GM21576 (cell line): ENCODE measurements at regions not wholly inside any gene's neighbourhood (a gene's known extent, or its start where the extent isn't known, plus 50 kb on each side); places are given as distances from the start of the nearest gene placed in this dataset.

Source experiments
- ATAC-seq: cut with Tn5 transposase; IDR thresholded peaks from one replicate; pipeline ENCODE4 v1.9.1; 2021; ENCODE audit warnings: mild to moderate bottlenecking, moderate library complexity; ENCODE audit not compliant: unreplicated experiment

DNA sequence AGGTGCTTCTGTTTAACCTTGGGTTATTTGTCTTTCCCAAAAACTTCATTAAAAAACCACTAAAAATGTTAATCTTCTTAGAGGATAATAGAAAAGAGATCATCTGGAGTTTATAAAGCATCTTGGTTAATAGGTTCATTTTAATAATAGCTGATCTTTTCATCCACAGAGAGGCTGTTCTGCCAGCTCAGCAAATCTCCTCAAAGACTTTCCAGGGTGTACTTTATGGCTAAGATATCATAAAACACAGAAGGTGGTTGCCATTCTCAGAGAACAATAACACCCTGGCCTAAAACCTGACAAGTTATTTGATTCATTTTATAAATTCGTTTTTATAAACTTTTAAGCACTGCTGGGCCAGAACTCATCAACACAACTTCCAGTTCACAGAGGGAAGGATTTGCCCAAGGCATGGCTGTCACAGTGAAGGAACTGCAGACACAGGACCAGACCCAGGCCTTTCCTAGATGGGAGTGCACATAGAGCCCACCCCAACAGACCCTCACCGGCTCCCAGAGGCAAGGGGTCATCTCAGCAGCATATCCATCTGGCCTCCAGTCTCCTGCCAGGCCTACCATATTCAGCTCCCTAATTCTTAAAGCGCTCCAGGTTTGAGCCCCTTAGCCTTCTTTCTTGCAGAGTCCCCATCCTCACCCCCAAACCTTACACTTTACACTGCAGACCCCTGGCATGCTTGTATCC lies 203.4 kb upstream of the RAB6C start:
- ATAC-seq: no peak

DNA sequence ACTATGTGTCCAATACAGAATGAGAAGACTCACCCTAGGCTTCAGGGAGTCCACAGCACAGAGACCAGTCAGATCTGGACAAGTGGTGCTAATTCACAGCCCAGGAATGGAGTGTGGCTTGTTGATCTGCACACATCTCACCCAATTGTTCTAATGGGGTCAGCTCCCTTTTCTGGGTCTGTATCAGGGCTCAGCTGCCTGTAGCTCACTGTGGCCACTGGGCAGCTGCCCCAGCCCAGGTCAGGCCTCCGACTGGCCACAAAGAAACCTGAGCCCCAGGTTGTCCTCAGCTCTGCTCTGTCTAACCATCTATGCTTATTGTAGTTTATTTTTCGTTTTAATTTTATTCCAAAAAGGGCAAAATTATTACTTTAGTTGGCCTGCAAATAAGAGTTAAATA lies 202.3 kb upstream of the RAB6C start:
- no peak for ATAC-seq

DNA sequence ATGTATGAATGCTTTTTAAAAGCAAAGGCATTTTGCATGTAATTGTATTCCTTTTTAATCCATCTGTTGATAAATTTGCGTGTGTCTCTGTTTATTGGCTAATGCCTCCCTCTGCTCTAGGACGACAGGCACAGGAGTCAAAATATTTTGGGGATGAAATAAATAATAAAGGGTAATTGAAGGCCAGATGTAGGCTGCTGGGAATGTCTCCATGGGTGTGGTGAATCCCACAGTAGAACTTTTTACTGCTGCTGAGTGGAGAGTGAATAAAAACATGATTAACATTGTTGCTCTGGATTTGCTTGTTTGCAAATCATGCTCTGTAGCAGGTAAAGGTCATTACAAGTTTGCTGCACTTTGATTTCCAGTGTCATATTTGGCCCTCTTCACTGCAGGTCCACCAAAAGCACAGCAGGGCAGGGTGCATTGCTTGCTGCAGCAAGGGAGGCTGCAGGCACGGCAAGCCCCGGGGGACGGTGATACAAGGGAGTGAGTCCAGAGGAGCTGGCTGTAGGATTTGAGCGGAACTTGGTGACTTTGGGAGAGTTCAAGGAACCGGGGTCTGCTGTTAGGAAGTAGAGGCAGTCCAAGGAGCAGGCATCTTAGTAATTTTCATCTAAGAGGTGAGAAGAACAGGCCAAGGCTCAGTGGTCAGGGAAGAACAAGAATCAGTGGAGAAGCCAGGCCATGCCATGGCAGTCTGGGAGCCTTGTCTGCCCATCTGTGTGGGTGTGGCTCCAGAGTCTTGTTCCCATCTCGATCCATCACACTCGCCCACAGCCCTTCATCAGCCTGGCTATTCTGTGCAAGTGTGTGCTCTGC lies 201.5 kb upstream of the RAB6C start:
- no peak for ATAC-seq

DNA sequence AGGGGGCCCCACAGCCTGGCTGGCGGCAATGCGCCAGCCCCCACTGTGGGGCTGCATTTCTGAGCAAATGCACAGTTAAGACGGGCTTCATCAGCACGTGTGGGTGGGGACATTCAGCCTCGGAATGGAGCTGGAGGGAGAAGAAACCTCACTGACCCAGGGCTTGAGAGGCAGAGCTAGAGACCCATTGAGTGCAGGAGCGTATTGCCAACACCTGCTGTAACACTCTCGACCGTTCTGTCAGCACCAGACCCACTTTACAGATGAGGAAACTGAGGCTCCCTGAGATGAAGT lies 200.9 kb upstream of the RAB6C start:
- ATAC-seq: no peak

DNA sequence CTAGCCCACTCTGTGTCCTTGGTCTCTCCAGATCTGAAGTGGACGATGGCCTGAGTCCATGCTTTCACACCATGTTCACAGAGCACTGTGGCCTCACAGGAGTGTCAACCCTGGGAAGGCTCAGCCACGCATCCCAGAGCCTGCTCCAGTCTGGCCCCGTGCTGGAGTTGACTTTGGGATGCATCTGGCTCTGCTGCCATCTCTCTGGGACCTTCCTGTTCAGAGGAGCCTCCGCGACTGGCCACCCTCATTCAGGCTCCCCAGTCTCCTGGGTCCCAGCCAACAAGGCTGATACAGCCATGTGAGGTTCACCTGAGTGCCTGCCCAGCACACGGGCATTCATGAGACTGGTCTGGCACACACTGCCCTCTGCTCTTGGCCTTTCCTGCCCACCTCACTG lies 199.7 kb upstream of the RAB6C start:
- no peak for ATAC-seq

DNA sequence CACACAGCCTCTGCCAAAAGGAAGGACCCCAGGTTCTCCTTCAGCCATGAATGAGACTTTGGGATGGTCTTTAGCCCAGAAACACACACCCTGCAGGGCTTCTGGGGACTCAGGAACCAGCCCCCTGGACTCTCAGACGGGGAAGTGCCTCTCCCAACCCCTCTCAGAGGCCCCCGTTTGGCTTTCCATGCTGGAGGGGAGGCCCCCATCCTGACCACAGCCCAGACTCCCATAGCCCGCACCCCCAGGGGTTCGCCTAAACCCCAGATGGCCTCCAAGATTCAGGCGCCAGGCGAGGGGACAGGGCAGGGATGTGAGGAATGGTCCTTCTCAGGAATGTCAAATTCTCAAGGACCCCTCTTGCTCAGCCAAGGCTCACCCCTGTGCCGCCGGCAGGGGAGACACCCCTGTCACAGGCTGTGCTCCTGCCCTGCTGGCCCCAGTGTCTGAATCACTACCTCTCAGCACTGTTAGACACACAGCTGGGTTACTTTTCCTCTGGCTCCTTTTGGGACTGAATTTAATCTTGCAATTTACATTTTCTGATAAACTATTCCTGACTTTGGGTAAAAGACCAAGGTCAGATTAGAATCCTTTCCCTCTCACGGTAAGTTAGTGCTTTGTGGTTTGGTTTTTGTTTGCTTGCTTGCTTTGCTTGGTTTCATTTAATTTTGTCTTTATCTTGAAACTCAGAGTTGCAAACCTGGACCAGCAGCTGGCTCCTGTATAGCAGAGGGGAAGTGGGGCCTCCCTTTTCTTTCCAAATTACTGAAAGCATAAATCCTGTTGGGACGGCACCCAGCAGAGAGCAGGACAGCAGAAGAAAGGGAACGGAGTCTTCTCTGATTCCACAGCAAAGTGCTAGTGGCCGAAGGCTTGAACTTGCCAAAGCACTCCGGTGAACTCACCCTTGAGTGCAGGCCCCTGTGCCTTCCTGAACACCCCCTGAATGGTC lies 198.9 kb upstream of the RAB6C start:
- ATAC-seq: no peak

DNA sequence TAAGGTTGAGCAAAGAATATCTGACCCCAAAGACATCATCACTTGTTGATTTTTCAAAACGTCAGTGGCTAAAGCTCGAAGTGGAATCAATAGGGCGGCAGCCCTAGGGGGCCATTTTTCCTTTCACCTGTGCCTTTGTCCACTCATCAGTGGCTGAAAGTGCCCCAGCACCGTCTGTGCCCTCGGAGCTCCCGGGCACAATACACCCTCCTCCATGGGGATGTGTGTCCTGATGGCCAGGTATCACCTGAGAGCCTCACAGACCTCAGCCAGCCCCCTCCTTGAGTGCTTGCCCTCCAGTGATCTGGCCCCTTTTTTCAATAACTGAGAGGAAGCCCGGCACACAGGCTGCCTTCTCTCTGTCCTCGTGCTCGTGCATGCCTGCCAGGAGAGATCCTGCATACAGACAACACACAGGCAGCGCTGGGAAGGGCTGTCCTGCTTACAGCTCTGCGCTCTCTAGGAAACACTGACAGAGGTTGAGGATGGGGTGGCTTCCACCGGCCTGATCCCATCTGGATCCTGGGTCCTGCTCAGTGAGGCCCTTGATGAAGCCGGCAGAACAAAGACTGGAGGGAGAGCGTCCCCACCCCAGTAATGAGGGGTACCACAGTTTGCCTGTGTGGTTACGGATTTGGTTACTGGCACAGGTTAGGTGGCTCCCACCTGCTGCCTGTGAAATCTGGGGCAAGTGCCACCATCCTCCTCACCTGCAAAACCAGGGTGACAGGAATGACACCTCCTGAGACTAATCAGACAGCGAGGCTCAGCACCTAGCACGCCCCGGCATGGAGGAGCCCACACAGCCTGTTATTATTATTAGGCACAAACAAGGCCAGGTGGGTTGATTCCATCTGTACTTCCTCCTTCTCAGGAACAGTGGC lies 197.5 kb upstream of the RAB6C start:
- ATAC-seq: no peak

DNA sequence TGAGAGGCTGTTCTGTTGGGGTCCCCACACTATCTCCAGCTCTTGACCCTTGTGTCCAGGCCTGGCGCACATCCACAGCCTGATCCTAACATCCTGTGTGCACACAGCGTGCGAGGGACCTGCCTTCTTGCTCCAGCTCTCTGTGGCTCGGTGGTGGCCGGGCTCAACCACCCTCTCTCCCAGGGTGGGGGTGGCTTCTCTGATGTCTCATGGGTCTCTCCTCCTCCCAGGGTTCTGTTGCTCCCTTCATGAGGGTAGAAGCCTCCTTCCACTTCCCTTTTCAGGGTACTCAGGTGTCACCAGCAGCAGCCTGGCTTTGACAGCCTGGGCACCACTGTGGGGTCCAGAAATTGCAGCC lies 196.9 kb upstream of the RAB6C start:
- ATAC-seq: no peak

DNA sequence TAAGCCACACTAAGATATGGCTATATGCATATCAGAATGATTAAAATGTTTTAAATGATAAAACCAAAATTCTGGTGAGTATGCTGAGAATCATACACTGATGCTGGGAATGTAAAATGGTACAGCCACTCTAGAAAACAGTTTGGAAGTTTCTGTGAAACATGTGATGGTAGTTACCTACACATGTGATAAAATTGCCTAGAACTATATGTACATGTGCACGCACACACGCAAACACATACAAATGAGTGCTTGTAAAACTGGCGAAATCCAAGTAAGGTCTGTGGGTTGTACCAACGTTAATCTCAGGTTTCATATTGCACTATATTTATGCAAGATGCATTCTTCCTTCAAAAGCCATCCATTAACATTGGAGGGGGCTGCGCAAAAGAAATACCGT lies 195.0 kb upstream of the RAB6C start:
- no peak for ATAC-seq

DNA sequence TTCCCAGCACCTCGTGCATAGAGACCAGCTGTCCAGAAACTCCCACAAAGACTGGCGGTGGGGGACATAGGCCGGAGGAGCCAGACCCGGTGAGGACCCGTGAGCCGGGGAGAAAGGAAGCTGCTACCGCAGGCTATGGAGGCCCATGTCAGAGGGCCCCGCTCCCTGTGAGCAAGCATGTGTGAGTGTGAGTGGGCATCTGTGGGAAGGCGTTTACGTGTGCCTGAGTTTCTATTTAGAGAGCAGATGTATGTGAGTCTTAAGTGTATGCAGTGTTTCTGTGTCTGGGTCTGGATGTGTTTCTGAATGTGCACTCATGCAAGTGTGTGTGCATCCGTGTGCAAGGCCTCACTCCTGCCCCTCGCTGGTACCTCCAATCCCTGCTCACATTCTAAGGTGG lies 187.8 kb upstream of the RAB6C start:
- ATAC-seq: no peak

DNA sequence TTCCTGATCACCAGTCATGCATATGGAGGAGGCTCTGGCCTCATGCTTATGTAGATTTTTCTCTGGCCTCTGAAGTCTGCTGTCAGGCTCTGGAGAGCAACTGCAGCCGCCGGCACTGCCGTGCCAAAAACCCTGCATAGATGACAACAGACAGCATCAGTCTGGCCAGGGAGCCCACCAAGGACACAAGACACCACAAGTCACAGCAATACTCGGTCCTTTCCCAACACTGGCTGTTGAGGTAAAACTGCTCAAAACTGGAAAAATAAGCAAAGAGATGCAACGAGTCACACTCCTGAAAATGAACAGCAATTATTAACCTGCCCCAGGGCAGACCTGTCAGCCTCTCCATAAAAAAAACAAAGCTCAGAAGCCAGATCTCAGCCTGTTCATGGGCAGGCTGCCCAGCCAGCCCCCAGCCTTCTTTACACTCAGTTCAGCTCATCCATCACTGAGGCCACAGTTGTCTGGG lies 186.0 kb upstream of the RAB6C start:
- no peak for ATAC-seq

DNA sequence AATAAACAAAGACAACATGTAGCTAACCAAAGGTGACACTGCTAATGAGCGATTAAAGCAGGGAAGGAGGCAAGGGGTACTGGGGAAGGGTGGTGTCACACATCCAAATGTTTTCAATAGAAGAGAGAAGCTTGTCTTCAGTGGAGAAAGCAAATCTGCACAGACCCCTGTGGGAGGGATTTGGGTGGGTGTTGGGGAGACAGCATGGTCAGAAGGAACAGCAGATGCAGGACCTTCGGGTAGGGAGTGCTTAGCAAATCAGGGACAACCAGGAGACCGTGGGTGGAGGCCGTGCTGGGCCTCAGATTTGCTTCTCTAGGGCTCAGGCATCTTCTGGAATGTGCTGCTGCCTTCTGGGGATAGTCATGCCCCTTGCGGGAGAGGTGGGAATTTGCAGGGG lies 185.3 kb upstream of the RAB6C start:
- ATAC-seq: no peak

DNA sequence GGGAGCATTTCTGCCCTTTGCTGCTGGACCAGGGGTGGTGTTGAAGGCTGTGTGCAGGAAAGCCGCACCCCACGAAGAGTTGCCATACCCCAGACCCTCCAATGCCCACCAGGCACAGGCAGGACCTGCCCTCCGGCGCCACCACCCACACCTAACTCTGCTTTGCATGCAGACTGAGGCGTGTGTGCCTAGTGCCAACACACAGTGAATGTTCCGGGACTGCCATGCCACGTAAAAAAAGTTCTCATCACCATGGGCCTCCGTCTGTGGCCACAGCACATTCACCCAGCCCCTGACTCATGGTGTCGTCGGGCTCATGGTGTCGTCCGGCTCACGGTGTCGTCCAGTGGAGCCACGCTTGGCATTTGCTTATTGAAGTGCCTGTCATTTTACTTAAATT lies 184.9 kb upstream of the RAB6C start:
- no peak for ATAC-seq

DNA sequence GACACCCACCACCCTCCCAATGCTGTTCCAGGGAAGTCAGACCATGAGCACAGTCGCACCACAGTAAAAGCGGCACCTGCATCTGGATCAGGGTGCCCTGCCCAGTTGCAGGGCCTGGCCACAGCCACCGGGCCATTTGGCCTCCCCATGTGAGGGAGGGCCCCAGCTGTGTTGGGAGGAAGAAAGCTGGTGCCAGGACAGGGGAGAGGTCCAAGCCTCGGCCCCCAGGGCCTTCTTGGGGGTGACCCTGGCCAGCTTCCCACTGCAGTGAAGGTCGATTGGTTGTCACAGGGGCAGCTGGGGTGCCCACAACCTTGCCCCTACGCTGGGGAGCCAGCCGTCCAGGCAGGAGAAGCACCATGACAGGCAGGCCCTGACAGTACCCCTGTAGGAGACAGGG lies 183.2 kb upstream of the RAB6C start:
- ATAC-seq: no peak

DNA sequence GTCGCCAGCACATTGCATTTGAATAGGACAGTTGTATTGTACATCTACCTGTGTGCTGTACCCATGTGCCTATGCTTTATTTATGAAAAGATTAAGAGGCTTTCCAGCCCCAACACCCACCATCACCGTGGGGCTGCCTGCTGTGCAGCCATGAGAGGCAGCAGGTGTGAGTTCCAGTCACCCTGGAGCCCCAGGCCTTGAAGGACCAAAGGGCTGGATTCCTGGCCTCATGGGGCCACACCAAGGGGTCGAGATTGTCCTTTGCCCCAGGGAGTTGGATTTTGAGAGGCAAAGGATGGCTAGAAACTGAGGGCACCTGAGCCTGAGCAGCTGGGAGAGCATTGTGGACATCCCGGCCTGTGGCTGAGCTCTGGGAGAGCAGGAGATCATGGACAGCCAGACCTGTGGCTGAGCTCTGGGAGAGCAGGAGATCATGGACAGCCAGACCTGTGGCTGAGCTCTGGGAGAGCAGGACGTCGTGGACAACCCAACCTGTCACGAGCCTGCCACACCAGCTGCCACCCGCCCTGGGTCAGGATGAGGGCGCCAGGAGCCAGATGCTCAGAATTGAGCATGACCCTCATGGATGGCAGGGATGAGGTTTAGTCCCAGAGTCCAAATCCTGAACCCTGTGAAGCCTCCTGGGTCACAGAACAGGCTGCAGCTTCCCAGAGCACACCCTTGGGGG lies 182.5 kb upstream of the RAB6C start:
- no peak for ATAC-seq

DNA sequence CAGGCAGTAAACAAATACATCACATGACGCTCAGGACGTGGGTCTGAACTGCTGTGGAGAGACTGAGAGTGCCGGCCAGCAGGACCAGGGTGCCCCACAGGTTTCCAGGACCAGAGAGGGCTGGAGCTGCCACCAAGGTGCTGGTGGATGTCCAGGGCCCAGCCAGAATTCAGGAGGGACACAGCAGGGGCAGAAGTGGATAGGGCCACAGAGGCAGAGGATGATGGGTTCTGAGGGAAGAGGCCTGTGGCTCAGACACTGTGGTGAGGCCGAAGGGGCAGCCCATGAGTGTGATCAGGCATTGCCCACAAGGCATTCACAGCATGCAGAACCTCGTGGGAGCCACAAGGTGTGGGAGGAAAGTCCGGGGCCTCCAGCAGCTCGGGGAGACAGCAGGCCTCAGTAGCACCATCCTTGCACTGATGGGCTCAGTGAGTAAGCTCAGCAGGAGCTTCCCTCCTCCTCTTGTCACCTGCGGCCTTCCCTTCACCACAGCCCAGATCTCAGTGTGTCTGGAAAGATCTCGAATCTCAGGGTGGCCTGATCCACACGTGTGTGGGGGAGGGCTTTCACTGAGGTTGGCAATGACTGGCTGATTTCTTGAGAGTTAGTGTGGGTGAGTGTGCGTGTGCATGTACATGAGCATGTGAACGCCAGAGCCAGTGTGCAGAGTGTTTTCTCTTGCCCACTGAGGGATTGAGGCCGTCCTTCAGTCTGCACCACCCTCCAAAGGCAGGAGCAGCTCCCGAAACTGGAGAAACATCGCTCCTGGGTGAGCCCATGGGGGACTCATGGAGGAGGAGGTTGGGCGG lies 181.8 kb upstream of the RAB6C start:
- ATAC-seq: no peak

DNA sequence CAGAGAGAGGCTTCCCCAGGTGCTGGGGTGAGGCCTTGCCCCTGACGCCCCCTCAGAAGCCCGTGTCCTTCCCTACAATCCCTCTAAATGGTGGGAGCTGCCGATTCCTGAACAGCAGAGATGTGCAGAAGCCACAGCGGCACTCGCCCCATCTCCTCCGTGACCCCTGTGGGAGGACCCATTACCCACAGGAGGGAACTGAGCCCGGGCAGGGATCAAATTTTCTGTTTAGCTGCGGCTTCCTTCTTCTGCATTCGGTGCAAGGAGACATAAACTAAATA lies 181.2 kb upstream of the RAB6C start:
- ATAC-seq: no peak

DNA sequence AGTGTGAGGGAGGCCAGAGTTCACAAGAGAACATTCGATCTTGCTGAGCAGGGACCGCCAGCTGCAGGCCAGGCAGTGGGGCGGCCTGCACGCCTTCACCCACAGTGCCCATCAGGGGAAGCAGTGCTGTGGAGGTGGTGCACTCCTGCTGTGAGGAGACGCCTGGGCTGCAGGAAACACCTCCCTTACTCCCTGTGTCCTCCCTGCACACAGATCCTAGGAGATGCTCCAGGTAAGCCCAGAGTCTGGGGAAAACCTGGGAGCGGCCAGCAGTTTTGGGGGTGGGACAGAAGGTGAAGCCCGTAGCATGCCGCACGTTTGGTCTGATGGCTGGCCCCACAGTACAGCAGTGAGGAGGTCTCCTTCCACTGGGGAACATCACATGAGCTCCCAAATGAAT lies 180.8 kb upstream of the RAB6C start:
- no peak for ATAC-seq
